PC-3 (cell line): ENCODE measurements at regions not wholly inside any gene's neighbourhood (a gene's known extent, or its start where the extent isn't known, plus 50 kb on each side); places are given as distances from the start of the nearest gene placed in this dataset.

Source experiments
- ATAC-seq: fragments of 200-7000 bp; cut with Tn5 transposase; 2 replicates; pipeline ENCODE4 v1.9.1; 2020; ENCODE audit warnings: mild to moderate bottlenecking, moderate library complexity
- BruUV-seq: library from RNA; stranded (reverse); fragments of 400-500 nt; replicated peaks from 2 replicates; lab custom pipeline; 2021; lab: Mats Ljungman, UMichigan
- CTCF ChIA-PET: fragments of 300-600 bp; sonication (Branson Sonifier 250); formaldehyde crosslinking; loops from one replicate; lab custom pipeline; 2022; ENCODE audit warnings: antibody characterized with exemption; lab: Charles Lee
- POLR2A ChIA-PET: fragments of 300-600 bp; sonication (Branson Sonifier 250); formaldehyde crosslinking; loops from one replicate; lab custom pipeline; 2022; ENCODE audit warnings: antibody characterized with exemption; ENCODE audit not compliant: unreplicated experiment; lab: Charles Lee
- DNase-seq: peaks from one replicate; pipeline ENCODE4 v3.0.0-alpha.2; 2015
- H2AFZ ChIP-seq: fragments of 300-600 bp; sonication (generic); 2 replicates; pipeline ENCODE4 v1.6.0; 2016; ENCODE audit warnings: antibody characterized with exemption, low read length
- H3F3A ChIP-seq: fragments of 300-600 bp; sonication (generic); one replicate; pipeline ENCODE4 v1.6.0; 2017; ENCODE audit warnings: antibody characterized with exemption, low read length, control low read depth, mild to moderate bottlenecking; ENCODE audit not compliant: unreplicated experiment
- H3K27ac ChIP-seq: fragments of 300-600 bp; sonication (generic); 2 replicates; pipeline ENCODE4 v1.5.1; 2016; ENCODE audit warnings: mild to moderate bottlenecking, low read length
- H3K27me3 ChIP-seq: fragments of 300-600 bp; sonication (generic); 2 replicates; pipeline ENCODE4 v1.6.1; 2016; ENCODE audit warnings: low read length, mixed read lengths
- H3K36me3 ChIP-seq: fragments of 300-600 bp; sonication (generic); 2 replicates; pipeline ENCODE4 v1.6.1; 2016; ENCODE audit warnings: low read depth, mixed run types, low read length, mixed read lengths
- H3K4me1 ChIP-seq: fragments of 300-600 bp; sonication (generic); 2 replicates; pipeline ENCODE4 v1.5.1; 2016; ENCODE audit warnings: low read length; ENCODE audit not compliant: insufficient read depth
- H3K4me2 ChIP-seq: fragments of 300-600 bp; sonication (generic); 2 replicates; pipeline ENCODE4 v1.6.0; 2016; ENCODE audit warnings: low read length
- H3K4me3 ChIP-seq: fragments of 300-600 bp; sonication (generic); 2 replicates; pipeline ENCODE4 v1.5.1; 2016; ENCODE audit warnings: mild to moderate bottlenecking, low read length, mixed read lengths
- H3K79me2 ChIP-seq: fragments of 300-600 bp; sonication (generic); 2 replicates; pipeline ENCODE4 v1.6.1; 2017; ENCODE audit warnings: low read length, mixed read lengths
- H3K9ac ChIP-seq: fragments of 300-600 bp; sonication (generic); 2 replicates; pipeline ENCODE4 v1.6.0; 2016; ENCODE audit warnings: mild to moderate bottlenecking, low read length
- H3K9me2 ChIP-seq: fragments of 300-600 bp; sonication (generic); replicated peaks from 2 replicates; pipeline ENCODE4 v1.6.1; 2016; ENCODE audit warnings: mixed run types, low read length, mixed read lengths
- H3K9me3 ChIP-seq: fragments of 300-600 bp; sonication (generic); 2 replicates; pipeline ENCODE4 v1.6.1; 2016; ENCODE audit warnings: low read length, mixed read lengths
- H4K20me1 ChIP-seq: fragments of 300-600 bp; sonication (generic); 2 replicates; pipeline ENCODE4 v1.6.1; 2016; ENCODE audit warnings: low read length, mixed read lengths
- EZH2 ChIP-seq: fragments of 300-600 bp; sonication (generic); IDR thresholded peaks from one replicate; pipeline ENCODE4 v1.6.1; 2017; ENCODE audit warnings: antibody characterized with exemption, mild to moderate bottlenecking, low read length; ENCODE audit not compliant: unreplicated experiment
- EZH2phosphoT487 ChIP-seq: fragments of 300-600 bp; sonication (generic); IDR thresholded peaks from 2 replicates; pipeline ENCODE4 v1.6.1; 2018; ENCODE audit warnings: mild to moderate bottlenecking, antibody characterized with exemption, low read length, borderline replicate concordance
- intact Hi-C: fragments of 100-400 bp; cut with micrococcal nuclease; formaldehyde crosslinking; loops from 2 replicates; pipeline ENCODE4 v1.9.0; 2023
- TF ChIP-seq, protein P1 (sequence below): fragments of 300-600 bp; sonication (generic); conservative IDR thresholded peaks from 2 replicates; pipeline ENCODE4 v1.5.1; 2017; ENCODE audit warnings: antibody characterized with exemption, low read depth, mild to moderate bottlenecking, low read length

DNA sequence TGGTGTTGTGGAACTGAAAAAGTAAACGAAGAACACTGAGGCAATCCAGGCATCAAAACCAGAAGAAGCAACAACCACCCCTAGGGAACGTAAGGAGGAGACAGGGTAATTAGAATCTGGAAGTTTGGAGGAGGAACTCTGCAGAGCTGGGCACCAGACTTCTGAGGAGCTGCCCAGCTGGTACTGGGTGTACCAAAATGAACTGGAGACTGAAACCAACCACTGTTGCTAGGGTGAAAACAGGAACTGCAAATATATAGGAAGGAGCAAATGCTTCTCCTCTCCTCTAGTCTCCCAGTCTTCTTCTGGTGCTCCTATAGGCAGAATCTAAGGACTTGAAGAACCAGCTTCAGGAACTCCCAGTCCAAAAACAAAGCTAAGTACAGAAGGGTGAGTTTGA is 189.8 kb downstream of the ELAVL2 start:
- POLR2A ChIA-PET: no interaction called here
- no peak overlapping the region for H3K4me3 ChIP-seq
- no peak for ATAC-seq
- no peak overlapping the region for H2AFZ ChIP-seq
- CTCF ChIA-PET: no interaction called here
- no peaks in the 10 kb centered on the region for H3K79me2 ChIP-seq
- no peaks in the 10 kb centered on the region for H4K20me1 ChIP-seq
- peaks cover 14% of the 10 kb centered on the region for H3K36me3 ChIP-seq
- intact Hi-C loops: no loop called here
- no peaks in the 10 kb centered on the region for H3K9me3 ChIP-seq
- BruUV-seq: no TSS peak
- no peaks in the 10 kb centered on the region for H3F3A ChIP-seq
- DNase-seq: no peak
- H3K27ac ChIP-seq: 0 out of 2 replicates have a peak overlapping the region, but pooled peaks have one; percentile 84
- H3K4me1 ChIP-seq: peaks cover 36% of the 10 kb centered on the region
- TF ChIP-seq EZH2 (no peak), EZH2phosphoT487 (no peak)
- TF ChIP-seq, protein P1, sequence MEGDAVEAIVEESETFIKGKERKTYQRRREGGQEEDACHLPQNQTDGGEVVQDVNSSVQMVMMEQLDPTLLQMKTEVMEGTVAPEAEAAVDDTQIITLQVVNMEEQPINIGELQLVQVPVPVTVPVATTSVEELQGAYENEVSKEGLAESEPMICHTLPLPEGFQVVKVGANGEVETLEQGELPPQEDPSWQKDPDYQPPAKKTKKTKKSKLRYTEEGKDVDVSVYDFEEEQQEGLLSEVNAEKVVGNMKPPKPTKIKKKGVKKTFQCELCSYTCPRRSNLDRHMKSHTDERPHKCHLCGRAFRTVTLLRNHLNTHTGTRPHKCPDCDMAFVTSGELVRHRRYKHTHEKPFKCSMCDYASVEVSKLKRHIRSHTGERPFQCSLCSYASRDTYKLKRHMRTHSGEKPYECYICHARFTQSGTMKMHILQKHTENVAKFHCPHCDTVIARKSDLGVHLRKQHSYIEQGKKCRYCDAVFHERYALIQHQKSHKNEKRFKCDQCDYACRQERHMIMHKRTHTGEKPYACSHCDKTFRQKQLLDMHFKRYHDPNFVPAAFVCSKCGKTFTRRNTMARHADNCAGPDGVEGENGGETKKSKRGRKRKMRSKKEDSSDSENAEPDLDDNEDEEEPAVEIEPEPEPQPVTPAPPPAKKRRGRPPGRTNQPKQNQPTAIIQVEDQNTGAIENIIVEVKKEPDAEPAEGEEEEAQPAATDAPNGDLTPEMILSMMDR: no peak
- H3K4me2 ChIP-seq: no peak overlapping the region
- H3K9me2 ChIP-seq: no peaks in the 10 kb centered on the region
- H3K9ac ChIP-seq: no peak overlapping the region
- no peaks in the 10 kb centered on the region for H3K27me3 ChIP-seq

DNA sequence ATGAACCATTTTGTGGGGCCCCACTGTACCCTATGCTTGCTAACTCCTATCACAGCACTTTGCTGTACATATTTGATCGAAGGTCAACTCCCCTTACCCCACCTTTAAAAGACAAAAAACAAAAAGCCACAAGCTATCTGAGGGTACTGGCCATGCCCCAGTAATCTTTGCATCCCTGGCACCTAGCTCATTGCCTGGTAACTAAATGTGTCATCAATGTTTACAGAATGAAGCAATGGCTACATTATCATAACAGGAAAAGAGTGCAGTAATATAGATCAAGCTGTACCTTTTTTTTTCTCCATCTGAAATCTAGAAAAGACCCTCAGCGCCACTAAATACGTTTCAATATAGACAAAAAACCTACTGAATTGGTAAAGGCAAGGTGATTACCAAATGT is 188.0 kb downstream of the ELAVL2 start:
- no peaks in the 10 kb centered on the region for H3K9me3 ChIP-seq
- H3K79me2 ChIP-seq: no peaks in the 10 kb centered on the region
- TF ChIP-seq, protein P1: no peak
- TF ChIP-seq EZH2phosphoT487: no peak
- no peak for TF ChIP-seq EZH2
- DNase-seq: peak; percentile 58
- H4K20me1 ChIP-seq: no peaks in the 10 kb centered on the region
- POLR2A ChIA-PET: interaction anchor here (0.7 kb wide), 1 partner anchor 15 kb away, joined by 3 read pairs; no protein-coding TSS in a partner anchor
- no peaks in the 10 kb centered on the region for H3K9me2 ChIP-seq
- H2AFZ ChIP-seq: no peak overlapping the region
- H3K27ac ChIP-seq: peak overlapping the region; percentile 84
- no peaks in the 10 kb centered on the region for H3K27me3 ChIP-seq
- no TSS peak for BruUV-seq
- peak overlapping the region; percentile 44 for H3K4me2 ChIP-seq
- no peaks in the 10 kb centered on the region for H3F3A ChIP-seq
- no peak overlapping the region for H3K4me3 ChIP-seq
- peaks cover 19% of the 10 kb centered on the region for H3K36me3 ChIP-seq
- peak overlapping the region; percentile 39; the same call in 1 of the 2 replicates for H3K9ac ChIP-seq
- intact Hi-C loops: loop anchor here (2.0 kb wide), 1 partner anchor 15 kb away; no protein-coding TSS in a partner anchor
- peak; percentile 73 for ATAC-seq
- CTCF ChIA-PET: interaction anchor here (0.7 kb wide), 1 partner anchor 42 kb away, joined by 5 read pairs; no protein-coding TSS in a partner anchor
- peaks cover 34% of the 10 kb centered on the region for H3K4me1 ChIP-seq

DNA sequence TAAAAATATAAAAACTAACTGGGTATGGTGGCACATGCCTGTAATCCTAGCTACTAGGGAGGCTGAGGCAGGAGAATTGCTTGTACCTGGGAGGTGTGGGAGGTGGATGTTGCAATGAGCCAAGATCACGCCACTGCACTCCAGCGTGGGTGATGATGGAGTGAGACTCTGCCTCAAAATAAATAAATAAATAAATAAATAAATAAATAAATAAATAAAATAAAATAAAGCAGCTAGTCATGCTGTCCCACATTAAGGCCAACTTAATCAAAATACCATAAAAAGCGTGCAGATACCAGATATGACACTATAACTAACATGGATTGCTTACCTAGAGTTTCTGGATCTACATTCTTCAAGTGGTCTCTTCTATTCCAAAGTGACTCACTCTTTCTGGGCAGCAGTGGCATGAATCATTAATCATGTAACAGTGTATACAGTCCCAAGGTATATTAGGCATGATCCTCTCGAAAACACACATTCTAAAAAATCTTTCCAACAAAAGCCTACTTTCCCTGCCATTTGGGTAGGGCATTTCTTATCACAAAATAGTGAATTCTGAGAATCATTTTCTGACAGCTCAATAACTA is 187.1 kb downstream of the ELAVL2 start:
- Histone ChIP-seq H3K79me2 (no peaks in the 10 kb centered on the region), H3K9ac (no peak overlapping the region; the same call in 1 of the 2 replicates), H2AFZ (no peak overlapping the region), H3K4me3 (no peak overlapping the region), H3K4me1 (peaks cover 36% of the 10 kb centered on the region), H4K20me1 (no peaks in the 10 kb centered on the region), H3K4me2 (peak overlapping the region; percentile 44; the same call in 1 of the 2 replicates), H3K9me2 (no peaks in the 10 kb centered on the region), H3K27me3 (no peaks in the 10 kb centered on the region), H3F3A (no peaks in the 10 kb centered on the region), H3K36me3 (peaks cover 19% of the 10 kb centered on the region), H3K9me3 (no peaks in the 10 kb centered on the region), H3K27ac (peak overlapping the region; percentile 84)
- peak; percentile 76 for DNase-seq
- ChIA-PET CTCF (no interaction called here), POLR2A (no interaction called here)
- TF ChIP-seq, protein P1: no peak
- no peak for TF ChIP-seq EZH2
- no peak for TF ChIP-seq EZH2phosphoT487
- peak; percentile 77 for ATAC-seq
- BruUV-seq: no TSS peak
- intact Hi-C loops: loop anchor here (2.0 kb wide), 1 partner anchor 16 kb away; no protein-coding TSS in a partner anchor
